ENCODE measurements at regions not wholly inside any gene's neighbourhood (a gene's known extent, or its start where the extent isn't known, plus 50 kb on each side); places are given as distances from the start of the nearest gene placed in this dataset.

DNA sequence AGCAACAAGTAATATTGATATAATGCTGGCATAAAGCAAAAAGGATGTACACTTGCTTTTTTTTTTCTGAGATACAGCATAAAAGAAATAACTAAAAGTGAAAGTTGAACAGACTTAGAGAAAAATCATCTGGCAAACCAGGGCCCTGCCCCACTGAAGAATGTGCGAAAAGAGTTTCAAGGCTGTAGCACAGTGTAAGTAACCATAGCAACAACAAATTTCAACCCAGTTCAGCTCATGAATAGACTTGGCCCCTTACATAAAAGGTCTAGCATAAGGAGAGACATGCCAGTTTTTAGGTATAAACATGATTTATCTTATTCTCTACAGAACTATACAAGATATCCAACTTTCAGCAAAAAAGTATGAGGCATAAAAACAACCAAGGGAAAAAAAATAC lies 113.7 kb upstream of the GYPC start:
- no peak for TF ChIP-seq POLR2A (IDR thresholded peaks at IDR 0.05)
- TF ChIP-seq, protein P1, sequence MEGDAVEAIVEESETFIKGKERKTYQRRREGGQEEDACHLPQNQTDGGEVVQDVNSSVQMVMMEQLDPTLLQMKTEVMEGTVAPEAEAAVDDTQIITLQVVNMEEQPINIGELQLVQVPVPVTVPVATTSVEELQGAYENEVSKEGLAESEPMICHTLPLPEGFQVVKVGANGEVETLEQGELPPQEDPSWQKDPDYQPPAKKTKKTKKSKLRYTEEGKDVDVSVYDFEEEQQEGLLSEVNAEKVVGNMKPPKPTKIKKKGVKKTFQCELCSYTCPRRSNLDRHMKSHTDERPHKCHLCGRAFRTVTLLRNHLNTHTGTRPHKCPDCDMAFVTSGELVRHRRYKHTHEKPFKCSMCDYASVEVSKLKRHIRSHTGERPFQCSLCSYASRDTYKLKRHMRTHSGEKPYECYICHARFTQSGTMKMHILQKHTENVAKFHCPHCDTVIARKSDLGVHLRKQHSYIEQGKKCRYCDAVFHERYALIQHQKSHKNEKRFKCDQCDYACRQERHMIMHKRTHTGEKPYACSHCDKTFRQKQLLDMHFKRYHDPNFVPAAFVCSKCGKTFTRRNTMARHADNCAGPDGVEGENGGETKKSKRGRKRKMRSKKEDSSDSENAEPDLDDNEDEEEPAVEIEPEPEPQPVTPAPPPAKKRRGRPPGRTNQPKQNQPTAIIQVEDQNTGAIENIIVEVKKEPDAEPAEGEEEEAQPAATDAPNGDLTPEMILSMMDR (IDR thresholded peaks at IDR 0.05), result no peak

Measured in lower leg skin (tissue), 3 donors.